GM21423 (cell line): ENCODE measurements at regions not wholly inside any gene's neighbourhood (a gene's known extent, or its start where the extent isn't known, plus 50 kb on each side); places are given as distances from the start of the nearest gene placed in this dataset.
"Not testable (repeated sequence)": the region's sequence is repeated elsewhere in the genome, so short reads cannot be mapped to it uniquely, and the experiment has no call there.

Experiments
- ATAC-seq: cut with Tn5 transposase; IDR thresholded peaks from one replicate; pipeline ENCODE4 v1.9.1; 2021; ENCODE audit warnings: mild to moderate bottlenecking, moderate library complexity; ENCODE audit not compliant: unreplicated experiment

GRCh38 chr18:64369830-64370440 lies 221.0 kb upstream of the LINC00305 start:
- not testable (repeated sequence) for ATAC-seq

GRCh38 chr18:64365106-64365505 lies 216.2 kb upstream of the LINC00305 start:
- no peak for ATAC-seq

- ATAC-seq = no peak
These were observed 188.8 kb upstream of the LINC00305 start for GRCh38 chr18:64337673-64338072.

GRCh38 chr18:64337018-64337417 lies 188.1 kb upstream of the LINC00305 start:
- no peak for ATAC-seq

- ATAC-seq = no peak
These were observed 185.9 kb upstream of the LINC00305 start for GRCh38 chr18:64334748-64335147.

GRCh38 chr18:64333584-64333983 lies 184.7 kb upstream of the LINC00305 start:
- no peak for ATAC-seq

- ATAC-seq = no peak
These were observed 183.9 kb upstream of the LINC00305 start for GRCh38 chr18:64332835-64333234.

GRCh38 chr18:64331419-64331818 lies 182.5 kb upstream of the LINC00305 start:
- ATAC-seq = no peak

- no peak for ATAC-seq
These were observed 182.0 kb upstream of the LINC00305 start for GRCh38 chr18:64330931-64331330.

GRCh38 chr18:64330161-64330560 lies 181.3 kb upstream of the LINC00305 start:
- no peak for ATAC-seq

GRCh38 chr18:64322189-64322588 lies 173.3 kb upstream of the LINC00305 start:
- ATAC-seq = no peak

- ATAC-seq = no peak
These were observed 169.7 kb upstream of the LINC00305 start for GRCh38 chr18:64318547-64318946.

GRCh38 chr18:64311859-64312258 lies 163.0 kb upstream of the LINC00305 start:
- ATAC-seq = no peak

GRCh38 chr18:64295839-64296238 lies 147.0 kb upstream of the LINC00305 start:
- no peak for ATAC-seq

GRCh38 chr18:64294967-64295366 lies 146.1 kb upstream of the LINC00305 start:
- no peak for ATAC-seq

- no peak for ATAC-seq
These were observed 139.5 kb upstream of the LINC00305 start for GRCh38 chr18:64288432-64288831.

- ATAC-seq = no peak
These were observed 139.0 kb upstream of the LINC00305 start for GRCh38 chr18:64287926-64288325.

GRCh38 chr18:64283059-64283458 lies 134.2 kb upstream of the LINC00305 start:
- ATAC-seq = no peak

GRCh38 chr18:64278026-64278425 lies 129.1 kb upstream of the LINC00305 start:
- ATAC-seq = no peak

GRCh38 chr18:64276311-64277090 lies 127.6 kb upstream of the LINC00305 start:
- ATAC-seq = no peak

- ATAC-seq = no peak
These were observed 126.9 kb upstream of the LINC00305 start for GRCh38 chr18:64275593-64276300.

GRCh38 chr18:64273724-64274123 lies 124.8 kb upstream of the LINC00305 start:
- no peak for ATAC-seq
